Hepatocyte (in vitro differentiated cells): ENCODE measurements at regions not wholly inside any gene's neighbourhood (a gene's known extent, or its start where the extent isn't known, plus 50 kb on each side); places are given as distances from the start of the nearest gene placed in this dataset.

Experiments
- CTCF ChIP-seq: fragments of 200-600 bp; sonication (generic); IDR thresholded peaks from 2 replicates; pipeline ENCODE4 v1.5.1; 2016; ENCODE audit warnings: antibody characterized with exemption, mild to moderate bottlenecking; ENCODE audit not compliant: poor library complexity
- EZH2phosphoT487 ChIP-seq: fragments of 200-600 bp; sonication (generic); IDR thresholded peaks from one replicate; pipeline ENCODE4 v1.6.1; 2018; ENCODE audit warnings: antibody characterized with exemption, mild to moderate bottlenecking, low read depth, moderate library complexity; ENCODE audit not compliant: unreplicated experiment, severe bottlenecking

- TF ChIP-seq CTCF, result no peak
- TF ChIP-seq EZH2phosphoT487, result no peak
Observed at GRCh38 chr1:60935599-60936110, 146.7 kb upstream of the NFIA start.
